ENCODE measurements at regions not wholly inside any gene's neighbourhood (a gene's known extent, or its start where the extent isn't known, plus 50 kb on each side); places are given as distances from the start of the nearest gene placed in this dataset.

DNA sequence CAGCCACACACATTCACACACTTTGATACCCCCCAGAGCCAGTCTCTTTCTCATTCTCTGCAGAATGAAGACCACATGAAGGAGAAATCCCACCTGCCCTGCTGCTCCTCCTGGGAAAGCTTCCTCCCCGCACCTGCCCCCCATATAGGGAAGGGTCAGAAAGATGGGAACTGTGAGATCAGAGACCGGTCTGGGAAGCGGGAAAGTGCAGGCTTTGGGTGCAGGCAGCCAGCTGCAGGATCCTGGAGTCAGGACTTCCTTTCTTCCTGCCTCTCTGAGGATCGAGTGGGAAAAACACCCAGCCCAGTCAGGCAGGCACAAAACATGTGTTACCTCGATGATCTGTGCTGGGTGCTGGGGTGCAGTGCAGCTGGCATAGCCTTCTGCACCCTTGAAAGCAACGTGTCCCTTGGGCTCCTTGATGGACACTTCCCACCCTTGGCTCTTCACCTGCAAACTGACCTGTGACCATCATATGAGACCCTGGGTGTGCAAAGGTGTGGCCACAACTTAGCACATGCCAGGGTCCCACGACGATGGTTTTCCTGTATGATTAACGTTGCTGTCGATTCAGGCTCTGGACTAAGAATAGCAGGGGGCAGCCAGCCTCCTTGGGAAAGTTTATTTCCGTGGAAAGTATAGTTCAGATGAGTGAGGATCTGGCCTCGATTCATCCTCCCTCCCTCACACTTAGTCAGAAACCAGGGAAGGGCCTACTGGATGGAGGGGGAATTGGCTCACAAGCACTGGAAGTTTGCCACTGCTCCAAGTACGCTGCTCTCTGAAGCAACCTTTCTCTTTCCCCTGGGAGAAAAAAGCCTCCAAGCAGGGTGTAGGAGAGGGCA, 105.4 kb upstream of the MED13L start:
- DNase-seq = no peak

DNA sequence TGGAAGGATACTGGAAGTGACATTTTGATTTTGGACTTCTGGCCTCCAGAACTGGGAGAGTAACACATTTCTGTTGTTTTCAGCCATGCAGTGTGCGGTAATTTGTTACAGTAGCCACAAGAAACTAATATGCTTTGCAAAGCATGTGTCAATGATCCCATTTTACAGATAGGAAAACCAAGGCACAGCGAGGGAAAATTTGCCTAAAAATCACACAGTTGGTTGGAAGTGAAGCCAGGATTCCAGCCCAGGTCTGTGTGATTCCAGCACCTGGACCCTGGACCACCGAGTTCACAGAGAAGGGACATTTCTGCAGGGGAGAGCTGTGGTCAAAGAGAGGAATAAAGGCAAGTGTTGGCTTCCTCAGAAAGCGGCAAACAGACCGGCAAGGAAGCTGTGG, 106.7 kb upstream of the MED13L start:
- DNase-seq = no peak

DNA sequence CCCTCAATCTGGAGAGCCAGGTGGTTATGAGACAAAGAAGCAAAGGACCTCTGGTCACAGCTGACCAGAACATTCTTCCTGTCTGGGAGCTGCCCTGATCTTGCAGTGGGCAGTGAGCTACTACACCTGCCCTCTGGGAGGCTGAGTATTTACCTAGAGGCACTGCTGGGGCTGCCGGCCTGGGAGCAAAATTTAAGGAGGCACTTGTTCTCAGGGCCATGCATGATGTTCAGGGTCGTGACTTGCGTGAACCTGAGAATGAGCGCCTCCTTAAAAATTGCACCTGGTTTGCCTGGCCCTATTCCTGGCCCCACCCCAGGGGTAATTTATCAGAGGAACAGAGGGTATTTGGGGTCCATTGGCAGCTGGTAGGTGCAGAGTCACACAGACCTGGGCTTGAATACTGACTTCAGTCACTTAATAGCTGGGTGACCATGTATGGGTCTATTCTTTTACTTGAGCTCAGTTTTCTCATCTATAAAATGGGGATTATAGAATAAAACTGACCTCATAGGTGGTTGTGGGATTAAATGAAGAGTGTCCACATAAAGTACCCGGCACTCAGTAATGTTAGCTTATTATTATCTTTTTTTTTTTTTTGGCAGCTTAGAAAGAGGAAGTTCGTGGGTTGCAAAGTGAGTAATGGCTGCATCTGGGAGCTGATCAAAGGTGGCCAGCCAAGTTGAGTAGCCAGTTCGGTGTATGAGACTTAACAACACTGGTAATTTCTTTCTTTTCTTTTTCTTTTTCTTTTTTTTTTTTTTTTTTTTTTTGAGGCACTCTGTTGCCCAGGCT, 107.4 kb upstream of the MED13L start:
- DNase-seq = peak; percentile 84 to 86

GRCh38 chr12:116385486-116386217, 108.2 kb upstream of the MED13L start:
- DNase-seq = no peak

- no peak for DNase-seq
Observed at GRCh38 chr12:116389326-116389725, 111.8 kb upstream of the MED13L start.

DNA sequence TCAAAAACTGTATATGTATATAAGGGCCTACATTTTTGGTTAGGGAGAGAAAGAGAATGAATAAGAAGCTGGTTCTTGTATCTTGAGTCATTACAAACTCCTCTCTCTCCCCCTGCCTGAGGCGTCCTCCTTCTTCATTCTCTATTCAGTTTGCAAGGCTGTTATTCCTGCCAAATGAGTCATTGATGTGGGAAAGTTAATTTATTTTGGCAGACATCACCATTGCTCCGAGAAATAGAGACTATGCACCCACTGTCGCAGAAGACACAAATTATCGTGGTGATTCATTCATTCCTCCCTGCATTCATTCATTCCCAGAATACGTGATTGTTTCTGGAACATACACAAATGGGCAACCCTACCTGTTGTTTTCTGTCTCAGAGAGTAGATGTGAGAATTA, 112.5 kb upstream of the MED13L start:
- DNase-seq = no peak

- DNase-seq = no peak
Observed at GRCh38 chr12:116390401-116391335, 113.2 kb upstream of the MED13L start.

DNA sequence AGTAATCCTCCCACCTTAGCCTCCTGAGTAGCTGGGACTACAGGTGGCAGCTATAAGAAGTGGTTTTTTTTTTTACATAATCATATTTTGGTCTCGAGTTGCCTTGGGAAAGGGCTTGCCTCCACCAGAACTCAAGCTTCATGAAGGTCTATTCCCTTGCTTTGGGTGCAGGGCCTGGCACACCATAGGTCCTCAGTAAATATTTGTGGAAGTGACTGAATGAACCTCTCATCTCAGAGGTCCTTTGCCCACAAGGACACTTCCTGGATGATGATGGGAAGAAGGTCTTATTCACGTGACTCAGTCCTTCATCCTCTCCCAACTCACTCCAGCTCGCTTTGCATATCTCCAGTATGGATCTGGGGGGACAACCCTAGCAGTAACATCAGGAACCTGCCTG, 114.0 kb upstream of the MED13L start:
- no peak for DNase-seq

- DNase-seq = no peak
Observed at GRCh38 chr12:116392061-116392460, 114.6 kb upstream of the MED13L start.

DNA sequence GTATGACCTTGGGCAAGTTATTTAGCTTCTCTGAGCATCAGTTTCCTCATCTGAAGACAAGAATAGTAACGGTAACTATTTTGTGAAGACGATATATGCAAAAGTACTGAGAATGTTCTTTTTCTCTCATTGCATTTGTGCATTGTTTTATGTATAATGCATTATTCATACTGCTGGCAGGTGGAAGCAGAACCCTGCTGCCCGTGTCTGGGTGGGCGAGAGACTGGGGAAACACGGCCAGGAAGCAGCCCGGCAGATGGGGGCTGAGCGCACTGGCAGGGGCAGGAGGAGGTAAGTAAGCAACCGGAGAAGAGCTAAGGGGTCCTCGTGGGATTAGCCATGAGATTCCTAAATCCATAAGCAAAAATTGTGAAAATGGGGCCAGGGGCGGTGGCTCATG, 115.8 kb upstream of the MED13L start:
- DNase-seq = no peak

DNA sequence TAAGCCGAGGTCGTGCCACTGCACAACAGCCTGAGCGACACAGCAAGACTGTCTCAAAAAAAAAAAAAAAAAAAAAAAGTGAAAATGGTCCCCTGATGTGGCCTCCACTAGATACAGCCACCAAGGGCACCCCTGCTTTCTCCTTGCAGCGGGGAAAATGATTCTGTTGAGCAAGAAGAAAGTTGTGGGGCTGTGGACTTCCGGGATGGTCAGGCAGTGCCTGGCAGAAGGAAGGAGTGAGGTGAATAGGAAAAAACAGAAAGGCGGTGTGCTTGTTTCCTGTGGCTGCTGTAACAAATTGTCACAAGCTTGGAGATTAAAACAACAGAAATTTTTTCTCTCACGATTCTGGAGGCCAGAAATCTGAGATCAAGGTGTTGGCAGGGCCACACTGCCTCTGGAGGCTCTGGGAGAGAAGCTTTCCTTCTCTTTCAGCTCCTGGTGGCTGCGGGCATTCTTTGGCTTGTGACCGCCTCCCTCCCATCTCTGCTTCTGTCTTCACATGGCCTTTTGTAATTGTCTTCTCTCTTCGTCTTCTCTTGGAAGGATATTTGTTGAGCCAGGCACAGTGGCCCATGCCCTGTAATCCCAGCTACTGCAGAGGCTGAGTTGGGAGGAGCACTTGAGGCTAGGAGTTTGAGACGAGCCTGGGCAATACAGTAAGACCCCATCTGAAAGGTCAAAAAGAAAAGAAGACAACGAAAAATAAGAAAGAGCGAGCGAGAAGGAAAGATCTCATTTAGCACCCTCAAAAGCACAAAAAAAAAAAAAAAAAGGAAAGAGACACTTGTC, 116.6 kb upstream of the MED13L start:
- DNase-seq = no peak

DNA sequence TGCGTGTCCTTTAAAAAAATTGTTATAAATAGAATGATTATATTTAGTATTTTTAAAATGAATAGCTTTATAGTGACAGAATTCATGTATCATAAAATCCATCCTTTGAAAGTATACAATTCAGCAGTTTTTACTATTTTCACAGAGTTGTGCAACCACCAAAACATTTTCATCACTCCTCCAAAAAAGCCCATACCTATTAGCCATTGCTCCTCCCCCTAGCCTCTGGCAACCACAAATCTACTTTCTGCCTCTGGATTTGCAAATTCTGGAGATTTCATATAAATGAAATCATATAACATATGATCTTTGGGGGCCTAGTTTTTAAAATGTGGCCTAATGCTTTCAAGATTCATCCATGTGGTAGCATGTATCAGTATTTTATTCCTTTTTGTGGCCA, 117.9 kb upstream of the MED13L start:
- no peak for DNase-seq

DNA sequence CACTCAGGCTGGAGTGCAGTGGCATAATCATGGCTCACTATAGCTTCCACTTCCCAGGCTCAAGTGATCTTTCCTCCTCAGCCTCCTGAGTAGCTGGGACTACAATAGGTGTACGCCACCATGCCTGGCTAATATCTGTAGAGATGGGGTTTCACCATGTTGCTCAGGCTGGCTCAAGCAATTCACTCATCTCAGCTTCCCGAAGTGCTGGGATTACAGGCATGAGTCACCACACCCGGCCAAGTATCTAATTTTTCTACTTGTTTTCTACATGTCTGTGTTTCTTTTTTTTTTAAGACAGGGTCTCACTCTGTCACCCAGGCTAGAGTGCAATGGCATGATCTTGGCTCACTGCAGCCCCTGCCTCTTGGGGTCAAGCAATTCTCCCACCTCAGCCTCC, 119.7 kb upstream of the MED13L start:
- DNase-seq = no peak

- no peak for DNase-seq
Observed at GRCh38 chr12:116398193-116398592, 120.7 kb upstream of the MED13L start.

- no peak for DNase-seq
Observed at GRCh38 chr12:116399055-116399454, 121.6 kb upstream of the MED13L start.

DNA sequence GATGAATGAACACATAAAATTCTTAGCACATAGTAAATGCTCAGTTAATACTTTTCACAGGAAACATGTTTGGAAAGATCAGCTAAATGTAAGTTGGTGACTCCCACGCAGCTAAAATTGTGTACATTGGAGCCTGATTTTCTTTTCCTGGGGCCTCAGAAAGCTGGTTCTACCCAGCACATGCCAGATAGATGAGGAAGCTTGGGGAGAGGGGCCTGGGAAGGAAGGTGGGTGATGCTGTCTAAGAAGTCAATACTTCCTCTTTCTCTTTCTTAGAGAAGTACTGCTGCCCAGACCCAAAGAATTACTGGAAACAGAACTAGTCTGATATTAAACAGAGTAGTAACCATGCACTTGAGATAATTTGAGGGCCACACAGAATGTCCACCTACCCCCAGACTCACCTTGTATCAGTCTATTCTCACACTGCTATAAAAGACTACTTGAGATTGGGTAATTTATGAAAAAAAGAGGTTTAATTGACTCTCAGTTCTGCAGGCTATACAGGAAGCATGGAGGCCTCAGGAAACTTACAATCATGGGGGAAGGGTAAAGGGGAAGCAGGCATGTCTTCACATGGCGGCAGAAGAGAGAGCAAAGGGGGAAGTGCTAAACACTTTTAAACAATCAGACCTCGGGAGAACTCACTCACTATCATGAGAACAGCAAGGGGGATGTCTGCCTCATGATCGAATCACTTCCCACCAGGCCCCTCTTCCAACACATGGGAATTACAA, 123.3 kb upstream of the MED13L start:
- no peak for DNase-seq

- no peak for DNase-seq
Observed at GRCh38 chr12:116401565-116401964, 124.1 kb upstream of the MED13L start.

DNA sequence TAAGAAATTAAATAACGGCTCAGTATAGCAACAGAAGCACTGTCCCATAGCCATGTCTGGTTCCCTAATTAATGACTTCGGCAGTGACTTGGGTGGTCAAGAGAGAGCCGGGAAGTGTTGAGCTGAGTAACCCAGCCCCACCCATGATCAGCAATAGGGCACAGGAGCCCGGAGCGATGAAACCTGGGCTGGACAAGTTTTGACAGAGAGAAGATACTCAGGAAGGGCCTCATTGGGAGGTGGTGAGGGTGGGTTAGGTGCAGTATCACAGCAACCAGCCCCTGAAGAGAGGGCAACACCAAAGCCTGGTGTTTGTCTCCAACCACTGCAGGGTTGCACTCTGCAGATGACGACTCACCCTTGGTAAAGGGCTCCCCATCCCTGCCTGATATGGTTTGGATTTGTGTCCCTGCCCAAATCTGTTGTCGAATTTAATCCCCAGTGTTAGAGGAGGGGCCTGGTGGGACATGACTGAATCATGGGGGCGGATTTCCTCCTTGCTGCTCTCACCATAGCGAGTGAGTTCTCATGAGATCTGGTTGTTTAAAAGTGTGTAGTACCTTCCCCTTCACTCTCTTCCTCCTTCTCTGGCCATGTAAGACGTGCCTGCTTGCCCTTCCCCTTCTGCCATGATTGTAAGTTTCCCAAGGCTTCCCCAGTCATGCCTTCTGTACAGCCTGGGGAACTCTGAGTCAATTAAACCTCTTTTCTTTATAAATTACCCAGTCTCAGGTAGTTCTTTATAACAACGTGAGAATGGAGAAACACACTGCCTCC, 124.9 kb upstream of the MED13L start:
- no peak for DNase-seq

DNA sequence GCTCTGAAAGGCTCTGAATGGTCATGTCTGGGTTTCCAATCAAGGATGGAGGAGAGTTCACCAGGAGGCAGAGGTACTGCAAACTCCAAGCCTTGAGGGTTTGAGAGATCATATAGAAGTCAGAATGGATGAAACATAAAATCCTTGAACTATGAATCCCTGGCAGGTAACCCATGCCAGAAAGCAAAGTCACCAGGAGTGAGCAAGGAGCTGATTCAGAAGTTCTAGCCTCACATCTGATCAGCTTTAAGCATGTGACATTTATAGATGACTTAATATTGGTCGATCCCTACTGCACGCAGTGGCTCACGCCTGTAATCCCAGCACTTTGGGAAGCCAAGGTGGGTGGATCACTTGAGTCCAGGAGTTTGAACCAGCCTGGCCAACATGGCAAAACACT, 126.1 kb upstream of the MED13L start:
- DNase-seq = no peak

GRCh38 chr12:116404247-116404646, 126.8 kb upstream of the MED13L start:
- peak in 1 of 2 experiments; percentile 40 for DNase-seq

Data from SHP77 (cell line).